NCI-H187 (cell line): ENCODE measurements at regions not wholly inside any gene's neighbourhood (a gene's known extent, or its start where the extent isn't known, plus 50 kb on each side); places are given as distances from the start of the nearest gene placed in this dataset.

Source experiments
- DNase-seq, 2 experiments: peaks; one replicate each; lab custom pipeline; 2025; lab: John Stamatoyannopoulos, UW

- no peak for DNase-seq
Observed at GRCh38 chr2:8282858-8283252, 399.0 kb upstream of the ID2 start.

- DNase-seq, result no peak
Observed at GRCh38 chr2:8285081-8285480, 396.8 kb upstream of the ID2 start.

DNA sequence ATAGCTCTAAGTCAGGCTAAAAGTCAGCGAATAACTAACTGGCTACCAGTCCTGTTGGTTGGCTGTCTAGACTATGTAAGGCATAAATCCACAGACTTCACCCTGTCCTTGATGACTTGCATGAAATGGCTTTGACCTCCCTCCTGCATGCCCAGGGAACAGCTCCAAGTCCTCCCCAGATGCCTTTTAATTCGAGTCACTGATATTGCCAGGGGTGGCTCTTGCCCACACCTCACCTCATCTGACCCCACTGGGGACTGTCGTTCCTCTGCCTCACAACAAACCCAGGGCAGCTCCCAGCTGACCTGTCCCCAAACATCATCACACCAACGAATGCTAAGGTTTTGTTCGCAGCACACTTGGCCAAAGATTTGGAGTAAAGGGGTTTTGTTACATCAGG is 396.0 kb upstream of the ID2 start:
- DNase-seq, result no peak

DNA sequence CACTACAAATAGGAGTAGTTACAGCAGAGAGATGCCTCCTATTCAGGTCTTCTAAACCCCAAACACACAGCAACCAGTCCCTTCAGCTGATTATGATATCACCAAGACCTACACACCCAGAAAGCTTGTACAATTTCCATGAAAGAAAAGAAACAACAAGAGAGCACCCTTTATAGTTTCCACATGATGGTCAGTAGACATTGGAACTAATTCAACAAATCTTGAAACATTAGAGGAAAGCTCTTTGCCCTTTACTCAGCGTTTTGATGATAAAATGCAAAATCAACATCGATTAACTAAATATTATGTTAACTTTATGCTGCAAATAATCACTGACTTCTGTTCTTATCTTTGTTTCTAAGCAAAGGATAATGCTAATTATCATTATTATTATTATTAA is 393.6 kb upstream of the ID2 start:
- DNase-seq, result no peak

DNA sequence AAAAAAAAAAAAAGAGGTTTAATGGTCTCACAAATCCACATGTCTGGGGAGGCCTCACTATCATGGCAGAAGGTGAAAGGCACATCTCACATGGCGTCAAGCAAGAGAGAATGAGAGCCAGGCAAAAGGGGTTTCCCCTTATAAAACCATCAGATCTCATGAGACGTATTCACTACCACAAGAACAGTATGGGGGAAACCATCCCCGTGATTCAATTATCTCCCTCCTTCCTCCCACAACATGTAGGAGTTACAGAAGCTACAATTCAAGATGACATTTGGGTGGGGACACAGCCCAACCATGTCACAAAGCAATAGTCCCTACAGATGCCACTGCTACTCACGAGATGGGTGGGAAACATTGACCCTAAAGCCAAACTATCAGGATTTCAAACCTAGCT is 392.7 kb upstream of the ID2 start:
- no peak for DNase-seq

DNA sequence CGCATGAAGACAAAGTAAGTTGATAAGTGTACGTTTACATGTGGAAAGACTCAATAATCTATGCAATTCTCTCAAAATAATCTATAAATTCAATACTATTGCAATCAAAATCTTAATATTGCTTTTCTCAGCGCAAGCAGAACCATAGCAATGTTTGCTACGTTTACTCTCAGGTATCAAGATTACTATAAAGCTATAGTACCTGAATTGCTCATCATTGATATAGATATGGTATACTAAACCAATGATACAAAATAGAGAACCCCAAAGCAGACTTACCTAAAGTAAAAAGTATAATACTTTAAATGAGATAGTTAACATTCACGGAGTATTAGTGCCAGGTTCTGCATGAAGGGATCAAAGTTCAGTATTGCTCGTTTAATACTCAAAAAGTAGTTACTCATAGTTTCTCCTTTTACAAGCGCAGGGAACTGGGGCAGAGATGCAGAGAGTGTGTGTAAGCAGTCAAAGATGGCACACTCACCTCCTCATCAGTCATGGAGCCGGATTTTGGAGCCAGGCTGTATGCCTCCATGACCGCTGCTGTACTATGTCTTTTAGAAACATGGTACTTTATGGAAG is 391.0 kb upstream of the ID2 start:
- DNase-seq, result no peak

DNA sequence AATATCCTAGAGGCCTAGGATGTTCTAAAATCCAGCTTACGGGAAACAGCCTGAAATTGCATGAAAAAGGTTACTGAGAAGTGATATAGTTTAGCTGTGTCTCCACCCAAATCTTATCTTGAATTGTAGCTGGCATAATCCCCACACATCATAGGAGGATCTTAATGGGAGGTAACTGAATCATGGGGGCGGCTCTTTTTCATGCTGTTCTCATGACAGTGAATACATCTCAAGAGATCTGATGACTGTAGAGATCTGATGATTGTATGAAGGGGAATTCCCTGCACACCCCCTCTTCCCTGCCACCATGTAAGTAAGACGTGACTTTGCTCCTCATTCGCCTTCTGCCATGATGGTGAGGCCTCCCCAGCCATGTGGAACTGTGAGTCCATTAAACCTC is 385.6 kb upstream of the ID2 start:
- no peak for DNase-seq

- no peak for DNase-seq
Observed at GRCh38 chr2:8297376-8298231, 384.3 kb upstream of the ID2 start.

DNA sequence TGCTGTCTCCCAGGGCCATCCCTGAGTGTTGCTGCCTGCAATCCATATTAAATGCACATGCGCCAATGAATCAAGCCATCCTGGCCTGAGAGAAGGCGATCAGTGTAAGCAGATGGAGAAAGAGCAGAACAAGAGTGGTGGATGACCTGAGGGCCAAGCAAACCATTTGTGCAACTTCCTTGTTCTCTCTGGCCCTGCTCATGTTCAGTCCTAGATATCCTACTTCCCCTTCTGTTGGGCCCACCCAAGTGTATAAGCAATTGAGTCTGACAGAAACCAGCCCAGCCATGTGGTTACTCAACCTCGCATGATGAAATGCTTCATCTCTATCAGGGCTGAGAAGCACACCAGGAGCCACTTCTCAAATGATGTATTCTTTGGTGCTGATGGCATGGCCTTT is 383.1 kb upstream of the ID2 start:
- no peak for DNase-seq

DNA sequence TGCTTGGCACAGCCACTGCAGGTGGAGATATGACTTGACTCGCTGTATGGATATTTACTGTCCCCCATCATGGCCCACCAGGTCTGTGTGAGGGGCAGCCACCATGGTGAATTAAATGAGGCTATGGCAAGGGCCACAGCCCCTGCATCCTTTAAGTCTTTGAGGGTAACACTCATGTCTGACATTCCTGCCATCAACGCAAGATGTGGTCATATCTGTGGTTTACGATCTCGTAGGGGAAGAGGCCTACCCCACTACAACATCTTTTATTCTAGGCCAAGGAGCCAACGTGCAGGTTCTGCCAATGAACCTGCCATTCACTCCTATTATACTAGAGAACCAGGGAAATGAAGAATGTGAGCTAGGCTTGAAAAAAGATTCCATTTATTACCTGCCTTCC is 381.6 kb upstream of the ID2 start:
- DNase-seq, result no peak

DNA sequence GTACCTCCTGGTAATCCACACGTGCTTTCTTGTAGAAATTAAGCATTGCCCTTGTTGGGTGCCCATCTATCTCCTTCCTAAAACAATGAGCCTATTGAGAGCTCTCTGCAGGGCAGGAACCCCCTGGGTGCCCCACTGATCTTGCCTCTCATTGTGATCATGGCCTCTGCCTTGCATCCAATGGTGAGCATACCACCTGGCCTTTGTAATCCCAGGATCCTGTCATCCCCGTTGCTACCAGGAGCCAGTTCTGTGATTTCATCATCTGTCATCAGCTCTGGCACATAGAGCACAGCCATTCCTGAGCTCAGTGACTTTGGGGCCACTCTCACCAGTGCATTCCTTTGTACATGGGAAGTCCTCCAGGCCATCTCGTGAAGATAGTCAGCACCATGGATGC is 381.0 kb upstream of the ID2 start:
- DNase-seq, result no peak

- DNase-seq, result no peak
Observed at GRCh38 chr2:8303322-8303832, 378.5 kb upstream of the ID2 start.

DNA sequence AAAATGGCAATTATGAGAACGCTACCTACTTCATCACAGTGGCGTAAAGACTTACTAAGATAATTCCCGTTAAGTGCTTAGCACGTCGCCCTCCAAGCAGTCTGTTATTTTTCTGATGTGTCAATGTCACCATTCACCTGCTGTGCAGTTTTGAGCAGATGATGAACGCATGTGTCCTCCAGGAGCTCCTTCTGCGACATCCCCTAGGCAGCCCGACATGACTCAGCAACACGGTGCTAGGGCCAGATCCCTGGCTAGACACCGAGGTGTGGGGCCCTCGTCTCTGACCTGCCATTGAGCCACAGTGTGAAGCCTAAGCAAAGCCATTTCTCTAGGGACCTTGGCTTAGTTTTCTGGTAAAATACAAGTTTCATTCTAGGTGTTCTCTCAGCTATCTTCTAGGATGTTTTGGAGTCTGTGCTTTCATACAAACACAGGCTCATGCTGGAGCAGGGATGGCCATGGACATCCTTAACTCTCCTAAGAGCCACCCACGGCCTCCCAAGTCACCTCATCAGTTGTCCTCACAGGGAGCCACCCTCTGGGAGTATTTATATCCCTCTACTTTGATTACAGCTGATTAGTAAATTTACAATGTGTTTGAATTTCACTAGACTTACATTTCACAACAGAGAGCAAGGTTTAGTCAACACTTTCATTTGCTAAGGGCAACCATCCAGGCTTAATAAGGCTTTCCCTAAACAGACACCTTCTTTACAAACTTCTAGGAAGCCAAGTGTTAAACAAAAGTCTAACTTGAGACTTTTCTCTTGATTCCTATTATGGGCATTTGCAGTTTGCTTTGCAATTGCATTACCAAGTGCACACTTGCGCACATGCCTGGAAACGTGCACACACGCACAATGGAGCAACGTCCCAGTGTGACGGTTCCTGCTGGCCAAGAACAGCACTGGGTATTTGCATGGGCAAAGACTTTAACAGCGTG is 376.8 kb upstream of the ID2 start:
- no peak for DNase-seq

DNA sequence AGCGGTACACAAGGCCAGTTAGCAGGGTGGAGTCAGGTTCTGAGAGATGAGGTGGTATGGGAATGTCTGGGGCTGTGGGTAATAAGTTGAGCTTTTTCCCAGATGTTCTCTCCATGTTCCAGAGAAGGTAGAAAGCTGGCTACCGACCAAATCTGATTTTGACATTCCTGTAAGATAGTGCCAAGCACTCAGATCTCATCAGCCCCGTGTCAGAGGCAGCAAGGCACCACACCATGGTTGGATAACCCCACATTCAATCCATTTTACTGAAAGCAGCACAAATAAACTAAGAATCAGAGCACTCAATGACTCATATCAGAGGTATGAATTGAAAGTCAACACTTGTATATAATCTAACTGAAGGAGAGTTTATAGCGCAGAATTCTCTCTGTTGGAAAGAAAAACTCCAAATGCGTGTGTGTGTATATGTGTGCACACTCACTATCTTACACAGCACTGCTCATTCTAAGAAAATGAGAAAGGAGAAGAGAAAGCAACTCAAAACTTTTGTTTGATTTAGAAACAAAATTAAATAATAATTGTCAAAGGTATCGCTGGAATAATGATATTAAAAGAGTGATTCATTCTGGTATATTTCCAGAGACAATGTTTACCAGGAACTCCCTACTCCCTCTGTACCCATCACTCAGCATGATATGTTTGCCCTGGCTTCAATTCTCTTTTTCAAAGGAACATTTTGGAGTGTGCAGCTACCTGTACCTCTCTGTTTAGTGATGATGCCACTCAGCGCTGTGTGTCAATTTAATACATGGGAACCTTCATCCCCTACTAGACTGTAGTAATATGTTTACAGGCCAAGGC is 375.1 kb upstream of the ID2 start:
- no peak for DNase-seq

GRCh38 chr2:8307606-8308180 is 374.2 kb upstream of the ID2 start:
- DNase-seq, result no peak

DNA sequence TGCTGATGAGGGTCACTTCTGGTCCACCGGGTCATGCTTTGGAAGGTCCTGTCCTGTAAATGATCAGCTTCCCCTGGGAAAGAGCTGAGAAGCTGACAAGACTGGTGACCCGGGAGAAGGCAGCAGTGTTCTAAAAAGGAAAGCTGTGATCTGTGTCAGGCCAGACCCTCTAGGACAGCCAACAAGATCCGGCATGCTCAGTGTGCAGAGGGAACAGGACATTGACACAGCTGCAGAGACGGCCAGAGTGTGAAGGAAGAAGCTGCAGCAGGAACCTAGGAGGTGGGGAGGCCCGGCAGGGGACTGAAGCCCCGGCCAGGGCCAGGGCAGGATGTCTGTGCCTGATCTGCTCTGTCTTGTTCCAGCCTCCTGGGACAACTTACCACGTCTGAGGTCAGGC is 372.7 kb upstream of the ID2 start:
- no peak for DNase-seq

- no peak for DNase-seq
Observed at GRCh38 chr2:8310557-8311455, 371.1 kb upstream of the ID2 start.

GRCh38 chr2:8312221-8312620 is 369.6 kb upstream of the ID2 start:
- DNase-seq, result no peak

DNA sequence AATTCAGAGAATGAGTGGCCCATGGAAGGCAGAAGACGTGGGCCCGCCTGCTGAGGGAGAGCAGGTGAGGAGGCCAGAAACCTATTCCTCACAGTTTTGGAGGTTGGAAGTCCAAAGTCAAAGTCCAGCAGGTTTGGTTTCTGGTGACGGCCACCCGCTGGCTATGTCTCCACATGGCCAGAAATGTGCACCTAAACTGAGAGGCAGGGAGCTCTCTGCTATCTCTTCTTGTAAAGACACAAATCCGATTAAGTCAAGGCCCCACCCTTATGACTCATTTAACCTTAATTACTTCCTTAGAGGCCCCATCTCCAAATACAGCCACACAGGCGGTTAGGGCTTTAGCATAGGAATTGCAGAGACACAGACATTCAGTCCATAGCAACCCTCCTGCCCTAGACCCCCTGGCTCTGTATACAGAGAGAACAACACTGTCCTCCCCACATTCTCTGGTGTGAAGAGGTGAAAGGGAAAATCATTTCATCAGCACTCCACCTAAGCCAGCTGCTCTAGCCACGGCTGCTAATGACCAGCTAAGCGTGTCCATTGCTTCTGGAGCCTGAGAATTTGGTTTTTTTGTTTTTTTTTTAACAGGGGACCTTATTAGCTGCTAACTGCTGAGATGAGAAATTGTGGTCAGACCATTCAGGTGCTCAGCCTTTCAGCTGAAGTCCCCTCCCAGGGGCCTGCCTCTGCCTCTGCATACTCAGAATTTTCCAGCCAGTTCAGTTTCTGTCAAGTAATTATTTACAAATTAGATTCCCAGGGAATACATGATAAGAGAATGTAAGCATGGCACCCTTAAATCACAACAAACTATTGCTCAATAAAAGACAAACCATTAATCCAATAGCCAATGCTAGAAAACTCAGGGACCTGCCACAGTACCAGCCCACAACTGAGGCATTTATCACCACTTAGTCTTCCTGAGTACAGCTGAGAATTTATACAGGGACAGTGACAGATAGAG is 368.7 kb upstream of the ID2 start:
- DNase-seq, result no peak
